ENCODE measurements at regions not wholly inside any gene's neighbourhood (a gene's known extent, or its start where the extent isn't known, plus 50 kb on each side); places are given as distances from the start of the nearest gene placed in this dataset.

DNA sequence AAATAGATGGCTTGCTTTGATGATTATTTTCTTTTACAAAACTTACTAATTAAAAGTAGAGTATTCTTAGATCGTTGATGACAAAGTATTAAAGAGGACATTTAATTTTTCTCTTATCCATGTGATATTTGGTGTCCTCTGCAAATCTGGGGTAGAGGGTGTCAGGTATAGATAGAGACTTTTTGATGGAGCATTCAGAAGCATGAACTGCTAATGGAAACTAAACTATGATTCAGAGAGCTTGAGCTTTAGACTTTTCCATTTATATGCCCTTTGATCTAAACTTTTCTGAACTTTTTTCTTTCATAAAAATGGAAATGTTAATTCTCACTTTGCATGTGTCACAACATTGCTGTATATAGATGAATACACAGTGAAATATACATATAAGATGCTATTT is 619.7 kb downstream of the PLCL1 start:
- TF ChIP-seq, protein P1, sequence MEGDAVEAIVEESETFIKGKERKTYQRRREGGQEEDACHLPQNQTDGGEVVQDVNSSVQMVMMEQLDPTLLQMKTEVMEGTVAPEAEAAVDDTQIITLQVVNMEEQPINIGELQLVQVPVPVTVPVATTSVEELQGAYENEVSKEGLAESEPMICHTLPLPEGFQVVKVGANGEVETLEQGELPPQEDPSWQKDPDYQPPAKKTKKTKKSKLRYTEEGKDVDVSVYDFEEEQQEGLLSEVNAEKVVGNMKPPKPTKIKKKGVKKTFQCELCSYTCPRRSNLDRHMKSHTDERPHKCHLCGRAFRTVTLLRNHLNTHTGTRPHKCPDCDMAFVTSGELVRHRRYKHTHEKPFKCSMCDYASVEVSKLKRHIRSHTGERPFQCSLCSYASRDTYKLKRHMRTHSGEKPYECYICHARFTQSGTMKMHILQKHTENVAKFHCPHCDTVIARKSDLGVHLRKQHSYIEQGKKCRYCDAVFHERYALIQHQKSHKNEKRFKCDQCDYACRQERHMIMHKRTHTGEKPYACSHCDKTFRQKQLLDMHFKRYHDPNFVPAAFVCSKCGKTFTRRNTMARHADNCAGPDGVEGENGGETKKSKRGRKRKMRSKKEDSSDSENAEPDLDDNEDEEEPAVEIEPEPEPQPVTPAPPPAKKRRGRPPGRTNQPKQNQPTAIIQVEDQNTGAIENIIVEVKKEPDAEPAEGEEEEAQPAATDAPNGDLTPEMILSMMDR (IDR thresholded peaks at IDR 0.05), result no peak
- no peak for TF ChIP-seq POLR2A (IDR thresholded peaks at IDR 0.05)

Data from thyroid gland (tissue), 4 donors.